ENCODE measurements at regions not wholly inside any gene's neighbourhood (a gene's known extent, or its start where the extent isn't known, plus 50 kb on each side); places are given as distances from the start of the nearest gene placed in this dataset.

- no peak overlapping the region for H3K27ac ChIP-seq
- no peak for TF ChIP-seq POLR2A (IDR thresholded peaks at IDR 0.05)
- TF ChIP-seq, protein P1, sequence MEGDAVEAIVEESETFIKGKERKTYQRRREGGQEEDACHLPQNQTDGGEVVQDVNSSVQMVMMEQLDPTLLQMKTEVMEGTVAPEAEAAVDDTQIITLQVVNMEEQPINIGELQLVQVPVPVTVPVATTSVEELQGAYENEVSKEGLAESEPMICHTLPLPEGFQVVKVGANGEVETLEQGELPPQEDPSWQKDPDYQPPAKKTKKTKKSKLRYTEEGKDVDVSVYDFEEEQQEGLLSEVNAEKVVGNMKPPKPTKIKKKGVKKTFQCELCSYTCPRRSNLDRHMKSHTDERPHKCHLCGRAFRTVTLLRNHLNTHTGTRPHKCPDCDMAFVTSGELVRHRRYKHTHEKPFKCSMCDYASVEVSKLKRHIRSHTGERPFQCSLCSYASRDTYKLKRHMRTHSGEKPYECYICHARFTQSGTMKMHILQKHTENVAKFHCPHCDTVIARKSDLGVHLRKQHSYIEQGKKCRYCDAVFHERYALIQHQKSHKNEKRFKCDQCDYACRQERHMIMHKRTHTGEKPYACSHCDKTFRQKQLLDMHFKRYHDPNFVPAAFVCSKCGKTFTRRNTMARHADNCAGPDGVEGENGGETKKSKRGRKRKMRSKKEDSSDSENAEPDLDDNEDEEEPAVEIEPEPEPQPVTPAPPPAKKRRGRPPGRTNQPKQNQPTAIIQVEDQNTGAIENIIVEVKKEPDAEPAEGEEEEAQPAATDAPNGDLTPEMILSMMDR (IDR thresholded peaks at IDR 0.05) = no peak
- no peak overlapping the region for H3K4me3 ChIP-seq
- intact Hi-C loops (cut with DNase I) = no loop called here
- DNase-seq = no peak
- no peaks in the 10 kb centered on the region for H3K4me1 ChIP-seq
- 38 to 39% methylated on average over 4 of the region's 4 CpGs for WGBS, 2 donors
- no peaks in the 10 kb centered on the region for H3K27me3 ChIP-seq
- H3K36me3 ChIP-seq = no peaks in the 10 kb centered on the region
- peaks cover 0 to 8% (median 4%) of the 10 kb centered on the region in 3 donors for H3K9me3 ChIP-seq
These were observed 1599.6 kb upstream of the TMEM132C start for GRCh38 chr12:126667339-126667738.

- no peak overlapping the region for H3K27ac ChIP-seq
- no peak for DNase-seq
- peaks cover 0 to under 1% (median 0%) of the 10 kb centered on the region in 3 donors for H3K9me3 ChIP-seq
- H3K27me3 ChIP-seq = no peaks in the 10 kb centered on the region
- no peak overlapping the region for H3K4me3 ChIP-seq
- H3K4me1 ChIP-seq = no peaks in the 10 kb centered on the region
- intact Hi-C loops (cut with DNase I) = no loop called here
- 56 to 86% methylated on average over 1 of the region's 1 CpG for WGBS, 2 donors
- no peaks in the 10 kb centered on the region for H3K36me3 ChIP-seq
- no peak for TF ChIP-seq POLR2A (IDR thresholded peaks at IDR 0.05)
- TF ChIP-seq, protein P1 (IDR thresholded peaks at IDR 0.05) = no peak
These were observed 1598.4 kb upstream of the TMEM132C start for GRCh38 chr12:126668538-126668937.

- Histone ChIP-seq H3K9me3 (no peaks in the 10 kb centered on the region), H3K4me1 (no peaks in the 10 kb centered on the region), H3K36me3 (no peaks in the 10 kb centered on the region), H3K4me3 (no peak overlapping the region), H3K27me3 (no peaks in the 10 kb centered on the region), H3K27ac (no peak overlapping the region)
- intact Hi-C loops (cut with DNase I) = no loop called here
- WGBS, 2 donors = 42 to 45% methylated on average over 2 of the region's 2 CpGs
- DNase-seq = no peak
- TF ChIP-seq, protein P1 (IDR thresholded peaks at IDR 0.05) = no peak
- no peak for TF ChIP-seq POLR2A (IDR thresholded peaks at IDR 0.05)
These were observed 1598.0 kb upstream of the TMEM132C start for GRCh38 chr12:126668961-126669360.

- Histone ChIP-seq H3K4me3 (no peak overlapping the region), H3K27ac (no peak overlapping the region), H3K4me1 (no peaks in the 10 kb centered on the region), H3K9me3 (no peaks in the 10 kb centered on the region), H3K36me3 (no peaks in the 10 kb centered on the region), H3K27me3 (no peaks in the 10 kb centered on the region)
- TF ChIP-seq POLR2A (IDR thresholded peaks at IDR 0.05) = no peak
- TF ChIP-seq, protein P1 (IDR thresholded peaks at IDR 0.05) = no peak
- no peak for DNase-seq
- intact Hi-C loops (cut with DNase I) = no loop called here
These were observed 1590.5 kb upstream of the TMEM132C start for GRCh38 chr12:126676434-126676833.

DNA sequence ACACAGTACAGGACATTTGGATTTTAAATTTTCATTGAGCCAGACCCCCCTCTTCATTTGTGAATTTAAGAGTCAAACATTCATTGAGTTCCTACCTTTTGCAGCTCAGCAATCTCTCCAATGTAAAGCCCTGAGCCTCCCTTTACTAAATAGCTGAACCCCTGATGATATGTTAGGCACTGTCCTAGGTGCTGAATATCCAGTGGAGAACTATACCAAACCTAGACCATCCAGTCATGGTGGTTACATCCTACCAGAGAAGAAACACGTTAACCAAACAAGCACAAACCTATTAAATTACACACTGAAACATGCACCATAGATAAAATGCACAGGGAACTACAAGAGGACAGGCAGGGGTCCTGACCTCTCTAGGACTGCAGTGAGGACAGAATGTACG, 1585.3 kb upstream of the TMEM132C start:
- DNase-seq = no peak
- intact Hi-C loops (cut with DNase I) = no loop called here

More for the DNA sequence above, 1585.3 kb upstream of the TMEM132C start:
- TF ChIP-seq, protein P1 (IDR thresholded peaks at IDR 0.05) = no peak
- no peak for TF ChIP-seq POLR2A (IDR thresholded peaks at IDR 0.05)
- Histone ChIP-seq H3K36me3 (no peaks in the 10 kb centered on the region), H3K27ac (no peak overlapping the region), H3K4me1 (no peaks in the 10 kb centered on the region), H3K4me3 (no peak overlapping the region), H3K27me3 (no peaks in the 10 kb centered on the region), H3K9me3 (no peaks in the 10 kb centered on the region)
- WGBS, 2 donors = 40 to 63% methylated on average over 1 to 2 of the region's 2 CpGs
